GM12873 (cell line): ENCODE measurements at regions not wholly inside any gene's neighbourhood (a gene's known extent, or its start where the extent isn't known, plus 50 kb on each side); places are given as distances from the start of the nearest gene placed in this dataset.

Experiments
- CTCF ChIP-seq: IDR thresholded peaks from 2 replicates; pipeline ENCODE4 v1.5.1; 2012; ENCODE audit warnings: low read depth, mild to moderate bottlenecking, moderate library complexity, low read length, control low read depth; ENCODE audit not compliant: insufficient read depth; ENCODE audit errors: missing control alignments

- no peak for TF ChIP-seq CTCF
These were observed 258.3 kb upstream of the CXCR4 start for GRCh38 chr2:136376211-136376610.

GRCh38 chr2:136375017-136375901 lies 257.3 kb upstream of the CXCR4 start:
- no peak for TF ChIP-seq CTCF

- no peak for TF ChIP-seq CTCF
These were observed 255.9 kb upstream of the CXCR4 start for GRCh38 chr2:136373841-136374240.

- no peak for TF ChIP-seq CTCF
These were observed 255.1 kb upstream of the CXCR4 start for GRCh38 chr2:136373029-136373428.

GRCh38 chr2:136363900-136364299 lies 246.0 kb upstream of the CXCR4 start:
- no peak for TF ChIP-seq CTCF

- TF ChIP-seq CTCF, result no peak
These were observed 245.5 kb upstream of the CXCR4 start for GRCh38 chr2:136363470-136363869.

GRCh38 chr2:136362676-136363390 lies 244.9 kb upstream of the CXCR4 start:
- no peak for TF ChIP-seq CTCF
